Gastrocnemius medialis (tissue), 4 donors: ENCODE measurements at regions not wholly inside any gene's neighbourhood (a gene's known extent, or its start where the extent isn't known, plus 50 kb on each side); places are given as distances from the start of the nearest gene placed in this dataset.

Source experiments
- ATAC-seq, 2 donors: fragments of 150-250 bp; one replicate each; pipeline ENCODE4 v1.9.1; 2016
- DNase-seq, 2 donors: peaks; one replicate each; pipeline ENCODE4 v3.0.0-alpha.2; 2019
- H3K27ac ChIP-seq, 4 donors: fragments of 200-600 bp; sonication (generic); 1 replicate in 1 of 4; 2 replicates in 3 of 4; pipeline ENCODE4 v1.5.1; 2016 to 2018; ENCODE audit warnings: mild to moderate bottlenecking in 2 of 4, moderate library complexity in 1 of 4
- H3K27me3 ChIP-seq, 3 donors: fragments of 200-600 bp; sonication (generic) in 2 of 3; 1 replicate in 1 of 3; 2 replicates in 2 of 3; pipeline versions ENCODE4 v1.5.1 to v1.6.0; 2016 to 2019; ENCODE audit warnings: mild to moderate bottlenecking in 1 of 3, moderate library complexity in 1 of 3
- H3K36me3 ChIP-seq, 2 donors: fragments of 200-600 bp; sonication (generic) in 1 of 2; one replicate each; pipeline ENCODE4 v1.5.1; 2017 to 2018
- H3K4me1 ChIP-seq, 2 donors: fragments of 200-600 bp; sonication (generic) in 1 of 2; one replicate each; pipeline ENCODE4 v1.5.1; 2016 to 2017; ENCODE audit warnings: mild to moderate bottlenecking in 2 of 2
- H3K4me3 ChIP-seq, 4 donors: fragments of 200-600 bp; sonication (generic) in 3 of 4; 1 replicate in 1 of 4; 2 replicates in 3 of 4; pipeline ENCODE4 v1.5.1; 2016 to 2019; ENCODE audit warnings: mild to moderate bottlenecking in 2 of 4
- H3K9me3 ChIP-seq, 3 donors: fragments of 200-600 bp; sonication (generic) in 2 of 3; 1 replicate in 1 of 3; 2 replicates in 2 of 3; pipeline ENCODE4 v1.5.1; 2016 to 2019
- POLR2A ChIP-seq, 2 donors: fragments of 450-650 bp; IDR thresholded peaks; one replicate each; pipeline ENCODE4 v1.6.1; 2017; ENCODE audit warnings: antibody characterized with exemption in 2 of 2, mild to moderate bottlenecking in 2 of 2, moderate library complexity in 2 of 2
- in situ Hi-C, 4 donors: fragments of 200-750 bp; cut with MboI; loops; one replicate each; pipeline versions ENCODE4 v1.15.0 to v1.8.0; 2017; ENCODE audit warnings: low sequenced_read_pairs in 4 of 4
- intact Hi-C: fragments of 100-400 bp; cut with DNase I; formaldehyde crosslinking; loops from one replicate; pipeline ENCODE4 v1.15.1; 2023; ENCODE audit warnings: low total_unique reads
- TF ChIP-seq, protein P1 (sequence below), 5 experiments: fragments of 450-650 bp in 3 of 5; fragments of 200-600 bp in 2 of 5; sonication (generic) in 2 of 5; IDR thresholded peaks in 4 of 5; conservative IDR thresholded peaks in 1 of 5; 1 replicate in 4 of 5; 2 replicates in 1 of 5; pipeline ENCODE4 v1.5.1; 2016 to 2019; ENCODE audit warnings: antibody characterized with exemption in 5 of 5, mild to moderate bottlenecking in 3 of 5, moderate library complexity in 3 of 5

DNA sequence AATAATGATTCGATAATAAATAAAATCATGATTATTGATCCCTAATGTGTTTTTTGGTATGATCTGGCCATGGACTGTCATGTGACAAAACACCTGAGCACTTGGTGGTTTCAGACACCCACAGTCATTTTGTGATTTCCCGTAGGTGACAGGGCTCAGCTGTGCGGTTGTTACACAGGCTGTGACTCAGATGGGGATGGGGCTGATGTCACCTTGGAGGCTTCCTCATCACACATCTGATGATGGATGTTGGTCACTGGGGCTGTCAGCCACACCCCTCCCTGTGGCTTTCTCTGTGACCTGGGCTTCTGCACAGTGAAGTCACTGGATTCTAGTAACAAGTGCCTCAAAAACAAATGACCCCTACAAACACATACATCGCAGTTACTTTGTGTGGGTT, 995.1 kb downstream of the BRD1 start:
- in situ Hi-C loops = no loop called here
- Histone ChIP-seq H3K27ac (no peak overlapping the region), H3K27me3 (no peaks in the 10 kb centered on the region)

GRCh38 chr22:48829908-48830307, 997.8 kb downstream of the BRD1 start:
- Histone ChIP-seq H3K36me3 (no peaks in the 10 kb centered on the region), H3K9me3 (no peaks in the 10 kb centered on the region), H3K27me3 (no peaks in the 10 kb centered on the region), H3K27ac (no peak overlapping the region), H3K4me1 (no peaks in the 10 kb centered on the region), H3K4me3 (no peak overlapping the region)
- in situ Hi-C loops = no loop called here
- DNase-seq (no peak), ATAC-seq (no peak)
- no peak for TF ChIP-seq POLR2A (IDR thresholded peaks at IDR 0.05)
- TF ChIP-seq, protein P1, sequence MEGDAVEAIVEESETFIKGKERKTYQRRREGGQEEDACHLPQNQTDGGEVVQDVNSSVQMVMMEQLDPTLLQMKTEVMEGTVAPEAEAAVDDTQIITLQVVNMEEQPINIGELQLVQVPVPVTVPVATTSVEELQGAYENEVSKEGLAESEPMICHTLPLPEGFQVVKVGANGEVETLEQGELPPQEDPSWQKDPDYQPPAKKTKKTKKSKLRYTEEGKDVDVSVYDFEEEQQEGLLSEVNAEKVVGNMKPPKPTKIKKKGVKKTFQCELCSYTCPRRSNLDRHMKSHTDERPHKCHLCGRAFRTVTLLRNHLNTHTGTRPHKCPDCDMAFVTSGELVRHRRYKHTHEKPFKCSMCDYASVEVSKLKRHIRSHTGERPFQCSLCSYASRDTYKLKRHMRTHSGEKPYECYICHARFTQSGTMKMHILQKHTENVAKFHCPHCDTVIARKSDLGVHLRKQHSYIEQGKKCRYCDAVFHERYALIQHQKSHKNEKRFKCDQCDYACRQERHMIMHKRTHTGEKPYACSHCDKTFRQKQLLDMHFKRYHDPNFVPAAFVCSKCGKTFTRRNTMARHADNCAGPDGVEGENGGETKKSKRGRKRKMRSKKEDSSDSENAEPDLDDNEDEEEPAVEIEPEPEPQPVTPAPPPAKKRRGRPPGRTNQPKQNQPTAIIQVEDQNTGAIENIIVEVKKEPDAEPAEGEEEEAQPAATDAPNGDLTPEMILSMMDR (IDR thresholded peaks at IDR 0.05 in 4 of 5, conservative IDR thresholded peaks at IDR 0.05 in 1 of 5) = no peak
- intact Hi-C loops = no loop called here

More for the DNA sequence above, 995.1 kb downstream of the BRD1 start:
- Histone ChIP-seq H3K9me3 (no peaks in the 10 kb centered on the region), H3K4me3 (no peak overlapping the region), H3K4me1 (no peaks in the 10 kb centered on the region), H3K36me3 (no peaks in the 10 kb centered on the region)
- ATAC-seq (no peak), DNase-seq (no peak)
- TF ChIP-seq, protein P1 (IDR thresholded peaks at IDR 0.05 in 4 of 5, conservative IDR thresholded peaks at IDR 0.05 in 1 of 5) = no peak
- intact Hi-C loops = no loop called here

- in situ Hi-C loops (no loop called here), intact Hi-C loops (no loop called here)
- Histone ChIP-seq H3K4me3 (no peak overlapping the region), H3K4me1 (no peaks in the 10 kb centered on the region), H3K27ac (no peak overlapping the region), H3K36me3 (no peaks in the 10 kb centered on the region), H3K9me3 (no peaks in the 10 kb centered on the region), H3K27me3 (no peaks in the 10 kb centered on the region)
- TF ChIP-seq POLR2A (IDR thresholded peaks at IDR 0.05) = no peak
- ATAC-seq = no peak
- no peak for DNase-seq
Observed at GRCh38 chr22:48828688-48829087, 999.0 kb downstream of the BRD1 start.

DNA sequence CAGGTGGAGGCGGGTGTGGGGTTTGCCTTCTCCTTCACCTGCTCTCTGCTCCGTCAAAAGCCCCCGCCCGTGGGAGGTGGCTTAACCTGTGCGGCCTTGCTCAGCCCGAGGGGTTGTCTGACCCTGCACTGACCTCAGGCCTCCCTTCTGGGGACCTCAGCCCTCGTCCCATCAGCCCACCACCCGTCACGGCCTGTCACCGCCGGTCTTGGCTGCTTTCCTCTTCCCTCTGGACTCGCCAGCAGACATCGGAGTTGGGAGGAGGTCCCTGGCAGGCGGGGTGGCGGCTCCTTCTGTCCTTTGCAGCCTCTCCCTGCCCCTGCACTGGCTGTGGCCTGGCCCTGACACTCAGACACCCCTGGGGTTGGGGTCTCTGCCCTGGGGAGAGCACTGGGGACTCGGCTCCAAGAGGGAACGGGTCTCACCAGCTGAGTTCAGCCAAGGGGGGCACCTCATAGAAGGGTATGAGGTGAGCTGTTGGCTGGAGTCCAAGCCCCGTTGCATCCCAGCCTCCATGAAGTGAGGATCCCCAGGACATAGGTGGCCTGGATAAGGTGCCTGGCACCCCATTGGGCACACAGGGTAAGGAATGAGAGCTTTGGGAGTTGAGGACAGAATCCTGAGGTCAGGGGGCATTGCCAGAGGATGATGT, 999.6 kb downstream of the BRD1 start:
- DNase-seq = no peak
- H3K27me3 ChIP-seq = no peaks in the 10 kb centered on the region
- in situ Hi-C loops = no loop called here

GRCh38 chr22:48827268-48827846, 1000.3 kb downstream of the BRD1 start:
- intact Hi-C loops (no loop called here), in situ Hi-C loops (no loop called here)
- no peaks in the 10 kb centered on the region for H3K9me3 ChIP-seq
- no peaks in the 10 kb centered on the region for H3K36me3 ChIP-seq
- TF ChIP-seq POLR2A (IDR thresholded peaks at IDR 0.05) = no peak
- TF ChIP-seq, protein P1 (IDR thresholded peaks at IDR 0.05 in 4 of 5, conservative IDR thresholded peaks at IDR 0.05 in 1 of 5) = no peak
- no peak for ATAC-seq
- H3K4me3 ChIP-seq = no peak overlapping the region
- no peaks in the 10 kb centered on the region for H3K4me1 ChIP-seq
- DNase-seq = no peak
- H3K27ac ChIP-seq = no peak overlapping the region
- no peaks in the 10 kb centered on the region for H3K27me3 ChIP-seq

More for the DNA sequence above, 999.6 kb downstream of the BRD1 start:
- no peak for ATAC-seq
- no peaks in the 10 kb centered on the region for H3K9me3 ChIP-seq
- no peaks in the 10 kb centered on the region for H3K4me1 ChIP-seq
- H3K27ac ChIP-seq = no peak overlapping the region
- TF ChIP-seq, protein P1 (IDR thresholded peaks at IDR 0.05 in 4 of 5, conservative IDR thresholded peaks at IDR 0.05 in 1 of 5) = no peak
- TF ChIP-seq POLR2A (IDR thresholded peaks at IDR 0.05) = no peak
- no peaks in the 10 kb centered on the region for H3K36me3 ChIP-seq
- H3K4me3 ChIP-seq = no peak overlapping the region
- intact Hi-C loops = no loop called here
